PC-3 (cell line): ENCODE measurements at regions not wholly inside any gene's neighbourhood (a gene's known extent, or its start where the extent isn't known, plus 50 kb on each side); places are given as distances from the start of the nearest gene placed in this dataset.

Experiments used
- ATAC-seq: fragments of 200-7000 bp; cut with Tn5 transposase; 2 replicates; pipeline ENCODE4 v1.9.1; 2020; ENCODE audit warnings: mild to moderate bottlenecking, moderate library complexity
- BruUV-seq: library from RNA; stranded (reverse); fragments of 400-500 nt; replicated peaks from 2 replicates; lab custom pipeline; 2021; lab: Mats Ljungman, UMichigan
- CTCF ChIA-PET: fragments of 300-600 bp; sonication (Branson Sonifier 250); formaldehyde crosslinking; loops from one replicate; lab custom pipeline; 2022; ENCODE audit warnings: antibody characterized with exemption; lab: Charles Lee
- POLR2A ChIA-PET: fragments of 300-600 bp; sonication (Branson Sonifier 250); formaldehyde crosslinking; loops from one replicate; lab custom pipeline; 2022; ENCODE audit warnings: antibody characterized with exemption; ENCODE audit not compliant: unreplicated experiment; lab: Charles Lee
- DNase-seq: peaks from one replicate; pipeline ENCODE4 v3.0.0-alpha.2; 2015
- H2AFZ ChIP-seq: fragments of 300-600 bp; sonication (generic); 2 replicates; pipeline ENCODE4 v1.6.0; 2016; ENCODE audit warnings: antibody characterized with exemption, low read length
- H3F3A ChIP-seq: fragments of 300-600 bp; sonication (generic); one replicate; pipeline ENCODE4 v1.6.0; 2017; ENCODE audit warnings: antibody characterized with exemption, low read length, control low read depth, mild to moderate bottlenecking; ENCODE audit not compliant: unreplicated experiment
- H3K27ac ChIP-seq: fragments of 300-600 bp; sonication (generic); 2 replicates; pipeline ENCODE4 v1.5.1; 2016; ENCODE audit warnings: mild to moderate bottlenecking, low read length
- H3K27me3 ChIP-seq: fragments of 300-600 bp; sonication (generic); 2 replicates; pipeline ENCODE4 v1.6.1; 2016; ENCODE audit warnings: low read length, mixed read lengths
- H3K36me3 ChIP-seq: fragments of 300-600 bp; sonication (generic); 2 replicates; pipeline ENCODE4 v1.6.1; 2016; ENCODE audit warnings: low read depth, mixed run types, low read length, mixed read lengths
- H3K4me1 ChIP-seq: fragments of 300-600 bp; sonication (generic); 2 replicates; pipeline ENCODE4 v1.5.1; 2016; ENCODE audit warnings: low read length; ENCODE audit not compliant: insufficient read depth
- H3K4me2 ChIP-seq: fragments of 300-600 bp; sonication (generic); 2 replicates; pipeline ENCODE4 v1.6.0; 2016; ENCODE audit warnings: low read length
- H3K4me3 ChIP-seq: fragments of 300-600 bp; sonication (generic); 2 replicates; pipeline ENCODE4 v1.5.1; 2016; ENCODE audit warnings: mild to moderate bottlenecking, low read length, mixed read lengths
- H3K79me2 ChIP-seq: fragments of 300-600 bp; sonication (generic); 2 replicates; pipeline ENCODE4 v1.6.1; 2017; ENCODE audit warnings: low read length, mixed read lengths
- H3K9ac ChIP-seq: fragments of 300-600 bp; sonication (generic); 2 replicates; pipeline ENCODE4 v1.6.0; 2016; ENCODE audit warnings: mild to moderate bottlenecking, low read length
- H3K9me2 ChIP-seq: fragments of 300-600 bp; sonication (generic); replicated peaks from 2 replicates; pipeline ENCODE4 v1.6.1; 2016; ENCODE audit warnings: mixed run types, low read length, mixed read lengths
- H3K9me3 ChIP-seq: fragments of 300-600 bp; sonication (generic); 2 replicates; pipeline ENCODE4 v1.6.1; 2016; ENCODE audit warnings: low read length, mixed read lengths
- H4K20me1 ChIP-seq: fragments of 300-600 bp; sonication (generic); 2 replicates; pipeline ENCODE4 v1.6.1; 2016; ENCODE audit warnings: low read length, mixed read lengths
- EZH2 ChIP-seq: fragments of 300-600 bp; sonication (generic); IDR thresholded peaks from one replicate; pipeline ENCODE4 v1.6.1; 2017; ENCODE audit warnings: antibody characterized with exemption, mild to moderate bottlenecking, low read length; ENCODE audit not compliant: unreplicated experiment
- EZH2phosphoT487 ChIP-seq: fragments of 300-600 bp; sonication (generic); IDR thresholded peaks from 2 replicates; pipeline ENCODE4 v1.6.1; 2018; ENCODE audit warnings: mild to moderate bottlenecking, antibody characterized with exemption, low read length, borderline replicate concordance
- intact Hi-C: fragments of 100-400 bp; cut with micrococcal nuclease; formaldehyde crosslinking; loops from 2 replicates; pipeline ENCODE4 v1.9.0; 2023
- TF ChIP-seq, protein P1 (sequence below): fragments of 300-600 bp; sonication (generic); conservative IDR thresholded peaks from 2 replicates; pipeline ENCODE4 v1.5.1; 2017; ENCODE audit warnings: antibody characterized with exemption, low read depth, mild to moderate bottlenecking, low read length

DNA sequence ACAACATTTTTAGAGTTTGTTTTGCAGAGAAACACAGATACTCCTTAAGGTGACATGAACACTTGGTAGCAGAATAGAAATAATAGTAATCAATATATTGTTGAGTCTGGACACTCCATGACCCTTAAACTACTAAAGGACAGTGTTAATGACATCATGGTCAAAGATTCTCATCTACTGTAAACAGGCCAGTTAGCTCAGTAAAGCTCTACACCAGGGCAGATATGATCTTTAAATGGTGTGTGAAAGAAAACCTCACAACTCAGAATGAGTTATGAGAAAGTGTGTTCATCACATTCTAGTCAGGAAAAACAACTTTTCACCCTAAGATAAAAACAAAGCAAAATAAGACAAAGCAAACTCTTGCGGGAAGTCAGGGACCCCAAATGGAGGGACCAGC lies 58.1 kb upstream of the ADAMTS5 start:
- Histone ChIP-seq H3F3A (no peaks in the 10 kb centered on the region), H3K9me2 (no peaks in the 10 kb centered on the region), H3K27me3 (no peaks in the 10 kb centered on the region), H3K4me1 (no peaks in the 10 kb centered on the region), H2AFZ (no peak overlapping the region), H3K27ac (no peak overlapping the region), H3K79me2 (no peaks in the 10 kb centered on the region), H3K36me3 (no peaks in the 10 kb centered on the region), H3K4me2 (no peak overlapping the region), H3K9ac (no peak overlapping the region), H4K20me1 (no peaks in the 10 kb centered on the region), H3K4me3 (no peak overlapping the region), H3K9me3 (no peaks in the 10 kb centered on the region)
- no peak for DNase-seq
- no peak for TF ChIP-seq EZH2
- no peak for TF ChIP-seq EZH2phosphoT487
- TF ChIP-seq, protein P1, sequence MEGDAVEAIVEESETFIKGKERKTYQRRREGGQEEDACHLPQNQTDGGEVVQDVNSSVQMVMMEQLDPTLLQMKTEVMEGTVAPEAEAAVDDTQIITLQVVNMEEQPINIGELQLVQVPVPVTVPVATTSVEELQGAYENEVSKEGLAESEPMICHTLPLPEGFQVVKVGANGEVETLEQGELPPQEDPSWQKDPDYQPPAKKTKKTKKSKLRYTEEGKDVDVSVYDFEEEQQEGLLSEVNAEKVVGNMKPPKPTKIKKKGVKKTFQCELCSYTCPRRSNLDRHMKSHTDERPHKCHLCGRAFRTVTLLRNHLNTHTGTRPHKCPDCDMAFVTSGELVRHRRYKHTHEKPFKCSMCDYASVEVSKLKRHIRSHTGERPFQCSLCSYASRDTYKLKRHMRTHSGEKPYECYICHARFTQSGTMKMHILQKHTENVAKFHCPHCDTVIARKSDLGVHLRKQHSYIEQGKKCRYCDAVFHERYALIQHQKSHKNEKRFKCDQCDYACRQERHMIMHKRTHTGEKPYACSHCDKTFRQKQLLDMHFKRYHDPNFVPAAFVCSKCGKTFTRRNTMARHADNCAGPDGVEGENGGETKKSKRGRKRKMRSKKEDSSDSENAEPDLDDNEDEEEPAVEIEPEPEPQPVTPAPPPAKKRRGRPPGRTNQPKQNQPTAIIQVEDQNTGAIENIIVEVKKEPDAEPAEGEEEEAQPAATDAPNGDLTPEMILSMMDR: no peak
- intact Hi-C loops: no loop called here
- ChIA-PET POLR2A (no interaction called here), CTCF (no interaction called here)
- ATAC-seq: no peak
- no TSS peak for BruUV-seq

DNA sequence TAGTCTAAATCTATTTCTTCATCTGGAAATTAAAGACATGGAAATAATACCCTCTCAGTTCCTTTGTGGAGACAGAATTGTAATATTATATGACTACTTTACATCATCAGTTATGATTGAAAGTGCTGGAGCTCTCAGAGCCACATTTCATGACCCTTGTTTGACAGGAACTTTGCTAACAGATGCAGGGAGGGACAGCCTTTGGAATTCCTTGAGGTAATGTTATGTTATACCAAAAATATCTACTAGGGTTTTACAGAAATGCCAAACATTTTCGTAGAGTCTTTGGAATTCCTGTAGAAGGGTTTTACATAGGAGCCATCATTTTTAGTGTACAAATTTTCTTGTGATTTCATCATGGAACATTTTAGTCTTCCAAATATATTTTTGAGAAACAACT lies 57.4 kb upstream of the ADAMTS5 start:
- no peaks in the 10 kb centered on the region for H3K9me3 ChIP-seq
- no peaks in the 10 kb centered on the region for H3K27me3 ChIP-seq
- no peak overlapping the region for H3K27ac ChIP-seq
- POLR2A ChIA-PET: no interaction called here
- H4K20me1 ChIP-seq: no peaks in the 10 kb centered on the region
- H3F3A ChIP-seq: no peaks in the 10 kb centered on the region
- H3K79me2 ChIP-seq: no peaks in the 10 kb centered on the region
- no peak overlapping the region for H3K9ac ChIP-seq
- no peak overlapping the region for H2AFZ ChIP-seq
- CTCF ChIA-PET: no interaction called here
- H3K9me2 ChIP-seq: no peaks in the 10 kb centered on the region
- intact Hi-C loops: no loop called here
- DNase-seq (no peak), ATAC-seq (no peak)
- H3K4me2 ChIP-seq: no peak overlapping the region
- no peaks in the 10 kb centered on the region for H3K4me1 ChIP-seq
- H3K4me3 ChIP-seq: no peak overlapping the region
- BruUV-seq: no TSS peak
- no peak for TF ChIP-seq EZH2phosphoT487
- TF ChIP-seq, protein P1: no peak
- no peak for TF ChIP-seq EZH2
- no peaks in the 10 kb centered on the region for H3K36me3 ChIP-seq

DNA sequence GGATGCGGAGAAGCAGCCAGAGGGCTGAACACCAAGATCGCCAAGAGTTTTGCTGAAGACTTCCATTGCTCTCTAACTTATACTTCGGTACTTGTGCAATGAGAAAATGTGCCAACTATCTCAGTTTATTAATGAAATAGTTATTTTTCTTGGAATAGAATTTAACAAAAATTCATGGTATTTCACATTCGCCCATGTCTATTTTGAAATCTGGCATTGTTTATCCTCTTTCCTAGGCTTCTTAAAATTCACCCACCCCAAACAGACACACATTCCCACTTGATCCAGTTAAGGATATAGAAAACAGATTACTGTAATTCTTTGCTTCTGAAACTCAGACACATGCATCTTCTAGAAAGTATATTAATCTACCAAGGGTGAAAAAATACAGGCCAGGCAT lies 56.3 kb upstream of the ADAMTS5 start:
- Histone ChIP-seq H2AFZ (no peak overlapping the region), H3K9me3 (no peaks in the 10 kb centered on the region), H3F3A (no peaks in the 10 kb centered on the region), H3K36me3 (no peaks in the 10 kb centered on the region), H3K4me1 (no peaks in the 10 kb centered on the region), H3K9me2 (no peaks in the 10 kb centered on the region), H3K27ac (no peak overlapping the region), H3K4me3 (no peak overlapping the region), H3K4me2 (no peak overlapping the region), H4K20me1 (no peaks in the 10 kb centered on the region), H3K9ac (no peak overlapping the region), H3K79me2 (no peaks in the 10 kb centered on the region), H3K27me3 (no peaks in the 10 kb centered on the region)
- intact Hi-C loops: no loop called here
- TF ChIP-seq, protein P1: no peak
- TF ChIP-seq EZH2phosphoT487 (no peak), EZH2 (no peak)
- ChIA-PET CTCF (no interaction called here), POLR2A (no interaction called here)
- ATAC-seq (no peak), DNase-seq (no peak)
- no TSS peak for BruUV-seq
